Esophagus squamous epithelium (tissue), 4 donors: ENCODE measurements at regions not wholly inside any gene's neighbourhood (a gene's known extent, or its start where the extent isn't known, plus 50 kb on each side); places are given as distances from the start of the nearest gene placed in this dataset.

Experiments used
- POLR2A ChIP-seq, 4 donors: fragments of 450-650 bp; IDR thresholded peaks; one replicate each; pipeline ENCODE4 v1.6.1; 2017; ENCODE audit warnings: antibody characterized with exemption in 4 of 4, mild to moderate bottlenecking in 4 of 4, moderate library complexity in 3 of 4
- TF ChIP-seq, protein P1 (sequence below), 6 experiments: fragments of 450-650 bp in 4 of 6; fragments of 200-600 bp in 2 of 6; sonication (generic) in 2 of 6; IDR thresholded peaks; one replicate each; pipeline ENCODE4 v1.5.1; 2016 to 2019; ENCODE audit warnings: antibody characterized with exemption in 6 of 6, mild to moderate bottlenecking in 4 of 6, moderate library complexity in 4 of 6

- TF ChIP-seq, protein P1, sequence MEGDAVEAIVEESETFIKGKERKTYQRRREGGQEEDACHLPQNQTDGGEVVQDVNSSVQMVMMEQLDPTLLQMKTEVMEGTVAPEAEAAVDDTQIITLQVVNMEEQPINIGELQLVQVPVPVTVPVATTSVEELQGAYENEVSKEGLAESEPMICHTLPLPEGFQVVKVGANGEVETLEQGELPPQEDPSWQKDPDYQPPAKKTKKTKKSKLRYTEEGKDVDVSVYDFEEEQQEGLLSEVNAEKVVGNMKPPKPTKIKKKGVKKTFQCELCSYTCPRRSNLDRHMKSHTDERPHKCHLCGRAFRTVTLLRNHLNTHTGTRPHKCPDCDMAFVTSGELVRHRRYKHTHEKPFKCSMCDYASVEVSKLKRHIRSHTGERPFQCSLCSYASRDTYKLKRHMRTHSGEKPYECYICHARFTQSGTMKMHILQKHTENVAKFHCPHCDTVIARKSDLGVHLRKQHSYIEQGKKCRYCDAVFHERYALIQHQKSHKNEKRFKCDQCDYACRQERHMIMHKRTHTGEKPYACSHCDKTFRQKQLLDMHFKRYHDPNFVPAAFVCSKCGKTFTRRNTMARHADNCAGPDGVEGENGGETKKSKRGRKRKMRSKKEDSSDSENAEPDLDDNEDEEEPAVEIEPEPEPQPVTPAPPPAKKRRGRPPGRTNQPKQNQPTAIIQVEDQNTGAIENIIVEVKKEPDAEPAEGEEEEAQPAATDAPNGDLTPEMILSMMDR (IDR thresholded peaks at IDR 0.05), result no peak
- TF ChIP-seq POLR2A (IDR thresholded peaks at IDR 0.05), result no peak
These were observed 808.0 kb upstream of the PRR20A start for GRCh38 chr13:56332671-56333070.
